Gastrocnemius medialis (tissue), 4 donors: ENCODE measurements at regions not wholly inside any gene's neighbourhood (a gene's known extent, or its start where the extent isn't known, plus 50 kb on each side); places are given as distances from the start of the nearest gene placed in this dataset.

ENCODE experiments used
- ATAC-seq, 2 donors: fragments of 150-250 bp; one replicate each; pipeline ENCODE4 v1.9.1; 2016
- DNase-seq, 2 donors: peaks; one replicate each; pipeline ENCODE4 v3.0.0-alpha.2; 2019
- H3K27ac ChIP-seq, 4 donors: fragments of 200-600 bp; sonication (generic); 1 replicate in 1 of 4; 2 replicates in 3 of 4; pipeline ENCODE4 v1.5.1; 2016 to 2018; ENCODE audit warnings: mild to moderate bottlenecking in 2 of 4, moderate library complexity in 1 of 4
- H3K27me3 ChIP-seq, 3 donors: fragments of 200-600 bp; sonication (generic) in 2 of 3; 1 replicate in 1 of 3; 2 replicates in 2 of 3; pipeline versions ENCODE4 v1.5.1 to v1.6.0; 2016 to 2019; ENCODE audit warnings: mild to moderate bottlenecking in 1 of 3, moderate library complexity in 1 of 3
- H3K36me3 ChIP-seq, 2 donors: fragments of 200-600 bp; sonication (generic) in 1 of 2; one replicate each; pipeline ENCODE4 v1.5.1; 2017 to 2018
- H3K4me1 ChIP-seq, 2 donors: fragments of 200-600 bp; sonication (generic) in 1 of 2; one replicate each; pipeline ENCODE4 v1.5.1; 2016 to 2017; ENCODE audit warnings: mild to moderate bottlenecking in 2 of 2
- H3K4me3 ChIP-seq, 4 donors: fragments of 200-600 bp; sonication (generic) in 3 of 4; 1 replicate in 1 of 4; 2 replicates in 3 of 4; pipeline ENCODE4 v1.5.1; 2016 to 2019; ENCODE audit warnings: mild to moderate bottlenecking in 2 of 4
- H3K9me3 ChIP-seq, 3 donors: fragments of 200-600 bp; sonication (generic) in 2 of 3; 1 replicate in 1 of 3; 2 replicates in 2 of 3; pipeline ENCODE4 v1.5.1; 2016 to 2019
- CTCF ChIP-seq, 5 experiments: fragments of 450-650 bp in 3 of 5; fragments of 200-600 bp in 2 of 5; sonication (generic) in 2 of 5; IDR thresholded peaks in 4 of 5; conservative IDR thresholded peaks in 1 of 5; 1 replicate in 4 of 5; 2 replicates in 1 of 5; pipeline ENCODE4 v1.5.1; 2016 to 2019; ENCODE audit warnings: antibody characterized with exemption in 5 of 5, mild to moderate bottlenecking in 3 of 5, moderate library complexity in 3 of 5
- POLR2A ChIP-seq, 2 donors: fragments of 450-650 bp; IDR thresholded peaks; one replicate each; pipeline ENCODE4 v1.6.1; 2017; ENCODE audit warnings: antibody characterized with exemption in 2 of 2, mild to moderate bottlenecking in 2 of 2, moderate library complexity in 2 of 2
- in situ Hi-C, 4 donors: fragments of 200-750 bp; cut with MboI; loops; one replicate each; pipeline versions ENCODE4 v1.15.0 to v1.8.0; 2017; ENCODE audit warnings: low sequenced_read_pairs in 4 of 4
- intact Hi-C: fragments of 100-400 bp; cut with DNase I; formaldehyde crosslinking; loops from one replicate; pipeline ENCODE4 v1.15.1; 2023; ENCODE audit warnings: low total_unique reads

- Histone ChIP-seq H3K9me3 (no peaks in the 10 kb centered on the region), H3K4me1 (no peaks in the 10 kb centered on the region), H3K27ac (no peak overlapping the region), H3K4me3 (no peak overlapping the region), H3K36me3 (no peaks in the 10 kb centered on the region), H3K27me3 (no peaks in the 10 kb centered on the region)
- in situ Hi-C loops = no loop called here
- DNase-seq = no peak
- intact Hi-C loops = no loop called here
- TF ChIP-seq CTCF (IDR thresholded peaks at IDR 0.05 in 4 of 5, conservative IDR thresholded peaks at IDR 0.05 in 1 of 5) = no peak
- no peak for TF ChIP-seq POLR2A (IDR thresholded peaks at IDR 0.05)
- no peak for ATAC-seq
These were observed 400.5 kb downstream of the IRX1 start for GRCh38 chr5:3995954-3996619.

GRCh38 chr5:3996707-3997336 lies 401.2 kb downstream of the IRX1 start:
- no peak for ATAC-seq
- Histone ChIP-seq H3K27ac (no peak overlapping the region), H3K36me3 (no peaks in the 10 kb centered on the region), H3K27me3 (no peaks in the 10 kb centered on the region), H3K4me3 (no peak overlapping the region), H3K9me3 (no peaks in the 10 kb centered on the region), H3K4me1 (no peaks in the 10 kb centered on the region)
- in situ Hi-C loops = no loop called here
- intact Hi-C loops = no loop called here
- TF ChIP-seq CTCF (IDR thresholded peaks at IDR 0.05 in 4 of 5, conservative IDR thresholded peaks at IDR 0.05 in 1 of 5) (no peak), POLR2A (IDR thresholded peaks at IDR 0.05) (no peak)
- DNase-seq = no peak

GRCh38 chr5:3997670-3998069 lies 402.0 kb downstream of the IRX1 start:
- DNase-seq (no peak), ATAC-seq (no peak)
- Histone ChIP-seq H3K36me3 (no peaks in the 10 kb centered on the region), H3K4me1 (no peaks in the 10 kb centered on the region), H3K27me3 (no peaks in the 10 kb centered on the region), H3K27ac (no peak overlapping the region), H3K9me3 (no peaks in the 10 kb centered on the region), H3K4me3 (no peak overlapping the region)
- intact Hi-C loops (no loop called here), in situ Hi-C loops (no loop called here)
- TF ChIP-seq POLR2A (IDR thresholded peaks at IDR 0.05) (no peak), CTCF (IDR thresholded peaks at IDR 0.05 in 4 of 5, conservative IDR thresholded peaks at IDR 0.05 in 1 of 5) (no peak)

DNA sequence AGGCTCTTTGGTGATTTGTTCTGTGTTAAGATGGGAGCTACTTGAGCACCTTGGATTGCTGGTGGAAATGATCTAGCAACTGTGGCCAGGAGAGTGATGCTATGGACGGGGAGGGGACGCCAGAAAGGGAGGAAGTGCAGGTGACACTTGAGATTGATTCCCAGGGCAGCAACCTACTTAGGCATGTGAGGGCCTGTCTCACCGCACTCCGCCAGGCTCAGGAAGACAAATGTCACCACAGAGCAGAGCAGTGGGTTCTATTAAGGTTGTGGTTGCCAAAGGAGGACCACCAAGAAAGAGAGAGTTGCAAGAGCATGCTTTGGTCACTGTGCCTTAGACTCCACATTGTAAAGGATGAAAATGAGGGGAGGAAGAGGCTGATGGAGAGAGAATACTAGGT lies 404.3 kb downstream of the IRX1 start:
- in situ Hi-C loops = no loop called here
- H3K36me3 ChIP-seq = no peaks in the 10 kb centered on the region
- no peak for DNase-seq

More for the DNA sequence above, 404.3 kb downstream of the IRX1 start:
- Histone ChIP-seq H3K9me3 (no peaks in the 10 kb centered on the region), H3K27ac (no peak overlapping the region), H3K4me3 (no peak overlapping the region), H3K27me3 (no peaks in the 10 kb centered on the region), H3K4me1 (no peaks in the 10 kb centered on the region)
- intact Hi-C loops = no loop called here
- TF ChIP-seq CTCF (IDR thresholded peaks at IDR 0.05 in 4 of 5, conservative IDR thresholded peaks at IDR 0.05 in 1 of 5) (no peak), POLR2A (IDR thresholded peaks at IDR 0.05) (no peak)
- ATAC-seq = no peak
